ENCODE measurements at regions not wholly inside any gene's neighbourhood (a gene's known extent, or its start where the extent isn't known, plus 50 kb on each side); places are given as distances from the start of the nearest gene placed in this dataset.

DNA sequence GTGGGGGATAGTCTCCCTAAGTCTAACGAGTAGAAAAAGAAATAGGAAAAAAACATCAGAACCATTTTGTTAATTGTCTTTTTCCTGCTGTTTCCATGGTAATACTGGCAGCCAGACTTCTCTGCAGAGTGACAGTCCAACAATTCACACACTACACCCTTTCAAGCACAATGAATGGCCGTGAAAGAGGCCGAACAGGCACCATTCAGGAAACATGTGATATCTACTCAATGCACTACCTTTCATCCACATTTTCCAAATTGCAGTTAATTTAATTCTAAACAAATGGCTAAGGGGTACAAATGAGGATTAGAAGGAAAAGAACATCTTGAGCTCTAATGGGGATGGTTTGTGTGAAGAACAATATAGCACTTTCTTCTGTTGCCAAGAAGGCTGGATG, 358.5 kb upstream of the ANKRD30A start:
- H3K36me3 ChIP-seq (ENCODE audit: control insufficient read depth, insufficient read depth, low read length), result no peaks in the 10 kb centered on the region
- TF ChIP-seq, protein P1, sequence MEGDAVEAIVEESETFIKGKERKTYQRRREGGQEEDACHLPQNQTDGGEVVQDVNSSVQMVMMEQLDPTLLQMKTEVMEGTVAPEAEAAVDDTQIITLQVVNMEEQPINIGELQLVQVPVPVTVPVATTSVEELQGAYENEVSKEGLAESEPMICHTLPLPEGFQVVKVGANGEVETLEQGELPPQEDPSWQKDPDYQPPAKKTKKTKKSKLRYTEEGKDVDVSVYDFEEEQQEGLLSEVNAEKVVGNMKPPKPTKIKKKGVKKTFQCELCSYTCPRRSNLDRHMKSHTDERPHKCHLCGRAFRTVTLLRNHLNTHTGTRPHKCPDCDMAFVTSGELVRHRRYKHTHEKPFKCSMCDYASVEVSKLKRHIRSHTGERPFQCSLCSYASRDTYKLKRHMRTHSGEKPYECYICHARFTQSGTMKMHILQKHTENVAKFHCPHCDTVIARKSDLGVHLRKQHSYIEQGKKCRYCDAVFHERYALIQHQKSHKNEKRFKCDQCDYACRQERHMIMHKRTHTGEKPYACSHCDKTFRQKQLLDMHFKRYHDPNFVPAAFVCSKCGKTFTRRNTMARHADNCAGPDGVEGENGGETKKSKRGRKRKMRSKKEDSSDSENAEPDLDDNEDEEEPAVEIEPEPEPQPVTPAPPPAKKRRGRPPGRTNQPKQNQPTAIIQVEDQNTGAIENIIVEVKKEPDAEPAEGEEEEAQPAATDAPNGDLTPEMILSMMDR (IDR thresholded peaks at IDR 0.05; ENCODE audit: insufficient read depth, low read length, poor library complexity, severe bottlenecking), result no peak
- H3K27me3 ChIP-seq (ENCODE audit: control insufficient read depth, insufficient read depth, low read length), result no peaks in the 10 kb centered on the region
- no peak for DNase-seq (ENCODE audit: low read depth)
- no peak overlapping the region for H3K4me3 ChIP-seq (ENCODE audit: low read depth, low read length)

DNA sequence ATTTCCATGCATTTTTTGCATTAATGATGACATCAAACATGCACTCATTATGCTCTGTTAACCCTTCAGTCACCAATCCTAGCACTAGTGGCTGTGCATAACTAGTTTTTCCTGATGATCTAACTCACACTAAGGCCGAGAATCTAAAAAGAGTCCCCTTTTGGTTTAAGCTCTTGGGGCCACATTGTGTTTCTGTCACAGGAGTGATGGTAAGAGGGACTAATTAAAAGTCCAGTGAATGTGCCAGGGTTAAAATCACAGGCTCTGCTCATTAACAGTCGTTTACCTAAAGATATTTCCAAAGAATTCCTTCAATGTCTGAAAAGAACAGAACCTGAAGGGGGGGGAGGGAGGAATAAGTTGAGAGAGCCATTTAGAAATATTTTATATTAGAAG, 359.0 kb upstream of the ANKRD30A start:
- TF ChIP-seq, protein P1 (IDR thresholded peaks at IDR 0.05; ENCODE audit: insufficient read depth, low read length, poor library complexity, severe bottlenecking), result no peak
- H3K36me3 ChIP-seq (ENCODE audit: control insufficient read depth, insufficient read depth, low read length), result no peaks in the 10 kb centered on the region
- no peaks in the 10 kb centered on the region for H3K27me3 ChIP-seq (ENCODE audit: control insufficient read depth, insufficient read depth, low read length)
- no peak for DNase-seq (ENCODE audit: low read depth)
- no peak overlapping the region for H3K4me3 ChIP-seq (ENCODE audit: low read depth, low read length)

DNA sequence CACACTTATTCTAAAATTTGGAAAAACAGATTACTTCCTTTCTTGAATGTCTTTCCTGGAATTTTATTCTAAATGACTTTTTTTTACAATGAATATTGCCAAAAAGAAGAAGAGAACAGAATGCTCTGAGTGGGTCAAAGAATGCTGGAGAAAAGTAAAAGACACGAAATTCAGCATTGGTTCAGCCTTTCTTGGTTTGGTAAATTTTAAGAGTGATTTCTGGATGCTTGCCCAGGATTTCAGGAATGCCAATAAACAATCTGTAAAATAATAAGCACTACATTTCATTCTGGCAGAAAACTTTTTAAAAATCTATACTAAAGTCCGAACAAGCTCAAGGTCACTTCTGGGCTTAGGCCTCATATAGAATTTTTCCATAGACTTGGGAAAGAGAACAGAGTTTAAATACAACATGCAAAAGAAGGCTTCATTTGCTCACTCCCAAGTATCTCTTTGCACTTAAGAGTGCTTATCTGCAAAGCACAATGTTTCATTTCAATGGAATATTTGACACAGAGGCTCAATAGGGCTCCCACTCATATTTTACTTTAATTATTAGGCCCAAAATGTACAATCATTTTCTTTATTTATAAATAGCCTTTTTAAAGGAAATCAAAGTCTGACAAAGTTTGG, 359.5 kb upstream of the ANKRD30A start:
- H3K27me3 ChIP-seq (ENCODE audit: control insufficient read depth, insufficient read depth, low read length), result no peaks in the 10 kb centered on the region
- TF ChIP-seq, protein P1 (IDR thresholded peaks at IDR 0.05; ENCODE audit: insufficient read depth, low read length, poor library complexity, severe bottlenecking), result no peak
- H3K36me3 ChIP-seq (ENCODE audit: control insufficient read depth, insufficient read depth, low read length), result no peaks in the 10 kb centered on the region
- DNase-seq (ENCODE audit: low read depth), result no peak
- no peak overlapping the region for H3K4me3 ChIP-seq (ENCODE audit: low read depth, low read length)

DNA sequence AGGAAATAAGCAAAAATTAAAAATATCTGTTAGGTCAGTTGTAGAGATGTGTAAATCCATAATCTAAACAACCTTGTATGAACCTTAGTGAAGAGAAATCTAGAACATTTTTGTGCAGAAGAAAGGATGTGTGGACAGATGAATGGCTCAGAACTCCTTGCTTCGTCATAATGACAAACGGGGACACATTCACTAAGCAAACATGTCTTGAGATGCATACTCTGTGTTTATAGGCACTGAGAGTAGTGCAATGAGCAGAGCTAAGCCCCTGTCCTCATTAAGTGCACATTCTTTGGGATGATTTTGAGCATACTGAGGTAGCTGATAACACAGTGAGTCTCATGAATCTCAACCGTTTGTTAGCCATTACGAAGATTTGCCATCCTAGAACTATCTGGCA, 360.6 kb upstream of the ANKRD30A start:
- TF ChIP-seq, protein P1 (IDR thresholded peaks at IDR 0.05; ENCODE audit: insufficient read depth, low read length, poor library complexity, severe bottlenecking), result no peak
- Histone ChIP-seq H3K27me3 (ENCODE audit: control insufficient read depth, insufficient read depth, low read length) (no peaks in the 10 kb centered on the region), H3K36me3 (ENCODE audit: control insufficient read depth, insufficient read depth, low read length) (no peaks in the 10 kb centered on the region), H3K4me3 (ENCODE audit: low read depth, low read length) (no peak overlapping the region)
- DNase-seq (ENCODE audit: low read depth), result no peak

DNA sequence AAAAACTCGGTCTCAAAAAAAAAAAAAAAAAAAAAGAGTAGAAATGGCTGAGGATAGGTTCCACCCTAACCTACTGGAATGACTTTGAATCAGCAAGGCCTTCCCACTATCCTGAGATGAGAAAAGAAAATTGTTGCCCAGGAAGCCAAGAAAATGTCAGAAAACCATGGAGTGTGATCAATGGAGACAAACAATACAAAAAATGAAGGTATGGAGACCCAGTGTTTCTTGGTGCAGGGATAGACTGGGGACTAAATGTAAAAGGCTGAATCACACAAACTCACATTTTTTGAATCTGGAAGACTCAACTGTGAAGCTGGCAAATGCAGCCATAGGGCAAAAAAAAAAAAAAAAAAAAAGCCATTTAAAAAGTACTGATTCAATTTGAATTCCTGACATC, 364.3 kb upstream of the ANKRD30A start:
- DNase-seq (ENCODE audit: low read depth), result no peak
- H3K27me3 ChIP-seq (ENCODE audit: control insufficient read depth, insufficient read depth, low read length), result no peaks in the 10 kb centered on the region
- H3K36me3 ChIP-seq (ENCODE audit: control insufficient read depth, insufficient read depth, low read length), result no peaks in the 10 kb centered on the region

More for the DNA sequence above, 364.3 kb upstream of the ANKRD30A start:
- TF ChIP-seq, protein P1 (IDR thresholded peaks at IDR 0.05; ENCODE audit: insufficient read depth, low read length, poor library complexity, severe bottlenecking), result no peak
- H3K4me3 ChIP-seq (ENCODE audit: low read depth, low read length), result no peak overlapping the region

Data from kidney epithelial cell (primary cell).